Liver (tissue), 8 donors: ENCODE measurements at regions not wholly inside any gene's neighbourhood (a gene's known extent, or its start where the extent isn't known, plus 50 kb on each side); places are given as distances from the start of the nearest gene placed in this dataset.

Experiments used
- DNase-seq: peaks from one replicate; pipeline ENCODE4 v3.0.0-alpha.2; 2017; ENCODE audit warnings: low spot score
- H3K27ac ChIP-seq, 2 donors: one replicate each; pipeline ENCODE4 v1.7.0; 2013; ENCODE audit warnings: inconsistent platforms in 2 of 2, low read length in 2 of 2, control low read depth in 1 of 2, low read depth in 1 of 2, mild to moderate bottlenecking in 1 of 2
- H3K27me3 ChIP-seq, 4 donors: one replicate each; pipeline versions ENCODE4 v1.6.1 to v1.7.0; 2013; ENCODE audit warnings: low read length in 3 of 4, inconsistent platforms in 1 of 4, mild to moderate bottlenecking in 1 of 4, moderate library complexity in 1 of 4; ENCODE audit not compliant: control insufficient read depth in 4 of 4, insufficient read depth in 4 of 4
- H3K36me3 ChIP-seq, 4 donors: one replicate each; pipeline versions ENCODE4 v1.6.1 to v1.7.0; 2013; ENCODE audit warnings: low read length in 3 of 4, mild to moderate bottlenecking in 3 of 4, low read depth in 1 of 4, moderate library complexity in 1 of 4; ENCODE audit not compliant: control insufficient read depth in 4 of 4, insufficient read depth in 3 of 4
- H3K4me1 ChIP-seq, 4 donors: one replicate each; pipeline versions ENCODE4 v1.6.1 to v1.7.0; 2013; ENCODE audit warnings: low read length in 3 of 4, mild to moderate bottlenecking in 3 of 4, moderate library complexity in 1 of 4; ENCODE audit not compliant: control insufficient read depth in 4 of 4, insufficient read depth in 4 of 4
- H3K4me3 ChIP-seq, 3 donors: one replicate each; pipeline versions ENCODE4 v1.6.1 to v1.7.0; 2013; ENCODE audit warnings: low read length in 3 of 3, control low read depth in 1 of 3, low read depth in 1 of 3, mild to moderate bottlenecking in 1 of 3
- H3K9ac ChIP-seq, 2 donors: one replicate each; pipeline ENCODE4 v1.7.0; 2013; ENCODE audit warnings: low read length in 2 of 2, mild to moderate bottlenecking in 2 of 2, moderate library complexity in 2 of 2, control low read depth in 1 of 2, low read depth in 1 of 2
- H3K9me3 ChIP-seq, 4 donors: one replicate each; pipeline versions ENCODE4 v1.6.1 to v1.7.0; 2013; ENCODE audit warnings: low read length in 3 of 4; ENCODE audit not compliant: control insufficient read depth in 4 of 4
- EGR1 ChIP-seq, 2 donors: IDR thresholded peaks; 2 replicates each; pipeline ENCODE4 v1.6.1; 2016 to 2018; ENCODE audit warnings: antibody characterized with exemption in 2 of 2, low read depth in 2 of 2
- FOXA1 ChIP-seq: IDR thresholded peaks from 2 replicates; pipeline ENCODE4 v1.6.1; 2016; ENCODE audit warnings: antibody characterized with exemption
- FOXA2 ChIP-seq: IDR thresholded peaks from 2 replicates; pipeline ENCODE4 v1.6.1; 2016; ENCODE audit warnings: antibody characterized with exemption
- GABPA ChIP-seq, 2 donors: IDR thresholded peaks in 1 of 2; conservative IDR thresholded peaks in 1 of 2; 2 replicates each; pipeline ENCODE4 v1.6.1; 2016; ENCODE audit warnings: antibody characterized with exemption in 2 of 2, mild to moderate bottlenecking in 1 of 2, moderate library complexity in 1 of 2
- HNF4A ChIP-seq, 2 donors: conservative IDR thresholded peaks; 2 replicates each; pipeline ENCODE4 v1.6.1; 2016; ENCODE audit warnings: antibody characterized with exemption in 2 of 2, mild to moderate bottlenecking in 2 of 2
- JUND ChIP-seq, 2 donors: IDR thresholded peaks; 2 replicates each; pipeline ENCODE4 v1.6.1; 2016; ENCODE audit warnings: antibody characterized with exemption in 2 of 2
- NR2F2 ChIP-seq: IDR thresholded peaks from 2 replicates; pipeline ENCODE4 v1.6.1; 2016; ENCODE audit warnings: antibody characterized with exemption
- RAD21 ChIP-seq, 2 donors: IDR thresholded peaks; 2 replicates each; pipeline ENCODE4 v1.6.1; 2016; ENCODE audit warnings: antibody characterized with exemption in 2 of 2, mild to moderate bottlenecking in 2 of 2
- RXRA ChIP-seq, 2 donors: IDR thresholded peaks; 2 replicates each; pipeline ENCODE4 v1.6.1; 2017 to 2018; ENCODE audit warnings: antibody characterized with exemption in 2 of 2, mild to moderate bottlenecking in 1 of 2
- SP1 ChIP-seq: IDR thresholded peaks from 2 replicates; pipeline ENCODE4 v1.6.1; 2018; ENCODE audit warnings: antibody characterized with exemption, mild to moderate bottlenecking
- TAF1 ChIP-seq: conservative IDR thresholded peaks from 2 replicates; pipeline ENCODE4 v1.6.1; 2016; ENCODE audit warnings: antibody characterized with exemption, mild to moderate bottlenecking
- YY1 ChIP-seq: IDR thresholded peaks from 2 replicates; pipeline ENCODE4 v1.6.1; 2016; ENCODE audit warnings: antibody characterized with exemption, mild to moderate bottlenecking
- WGBS: extraction: QIAGEN DNeasy Blood & Tissue Kit; methylation state at CpG from one replicate; pipeline ENCODE4 v1.1.7; 2013; 5-methylcytosine and 5-hydroxymethylcytosine counted together
- TF ChIP-seq, protein P1 (sequence below): IDR thresholded peaks from 2 replicates; pipeline ENCODE4 v1.6.1; 2016; ENCODE audit warnings: antibody characterized with exemption, mild to moderate bottlenecking
- TF ChIP-seq, protein P2 (sequence below): IDR thresholded peaks from 2 replicates; pipeline ENCODE4 v1.6.1; 2016; ENCODE audit warnings: antibody characterized with exemption
- TF ChIP-seq, protein P3 (sequence below): fragments of 150-350 bp; IDR thresholded peaks from 2 replicates; pipeline ENCODE4 v1.5.1; 2017; ENCODE audit warnings: improper control_type of control experiment, low read depth, low read length; ENCODE audit not compliant: missing input control
- TF ChIP-seq, protein P4 (sequence below): IDR thresholded peaks from 2 replicates; pipeline ENCODE4 v1.6.1; 2016; ENCODE audit warnings: antibody characterized with exemption
- donor health status: healthy.
- donor health status: healthy.
- donor health status: healthy.
- donor health status: healthy.
- donor health status: healthy.

DNA sequence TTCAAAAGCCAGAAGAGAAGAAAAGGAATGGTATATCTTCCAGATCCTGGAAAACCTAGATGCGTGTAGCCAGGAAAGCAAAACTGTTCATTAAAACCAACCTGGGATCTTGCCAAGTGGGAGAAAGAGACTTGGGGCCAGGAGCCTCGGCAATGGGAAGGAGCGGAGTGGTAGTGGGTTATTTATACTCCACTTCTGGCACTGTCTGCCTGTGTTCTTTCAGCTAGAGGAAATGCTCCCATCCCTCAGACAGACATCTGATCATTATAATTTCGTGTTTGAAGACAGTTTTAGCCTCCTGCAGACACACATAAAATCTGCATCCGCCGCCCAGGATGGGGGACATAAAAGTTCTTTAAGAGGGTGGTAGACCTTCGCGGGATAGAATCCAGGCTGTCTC, 421.6 kb downstream of the RPS24 start:
- H3K4me1 ChIP-seq: peaks cover 2 to 20% (median 4%) of the 10 kb centered on the region in 4 donors
- no peak for DNase-seq
- 89% methylated on average over 8 of the region's 8 CpGs for WGBS

DNA sequence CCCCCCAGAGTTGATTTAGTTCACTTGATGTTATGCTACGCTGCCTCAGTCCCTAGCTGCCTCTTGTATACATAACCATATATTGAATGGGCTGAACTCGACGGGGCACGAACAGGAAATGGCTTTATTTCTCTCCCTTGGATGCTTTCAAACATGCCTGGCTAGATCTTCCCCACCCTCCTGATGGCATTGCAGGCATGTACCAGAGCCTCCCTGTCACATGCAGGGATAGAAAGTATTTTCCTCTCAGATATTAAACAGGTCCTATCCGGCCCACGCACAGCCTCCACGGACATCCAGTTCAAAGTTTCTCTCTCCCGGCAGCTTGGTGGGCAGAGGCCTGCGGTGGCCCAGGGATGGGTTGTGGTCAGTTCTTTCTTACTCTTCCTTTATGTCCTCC, 422.1 kb downstream of the RPS24 start:
- no peaks in the 10 kb centered on the region for H3K9me3 ChIP-seq
- H3K4me3 ChIP-seq: no peak overlapping the region
- no peak for DNase-seq
- H3K36me3 ChIP-seq: no peaks in the 10 kb centered on the region
- 93% methylated on average over 9 of the region's 9 CpGs for WGBS
- TF ChIP-seq, protein P1, sequence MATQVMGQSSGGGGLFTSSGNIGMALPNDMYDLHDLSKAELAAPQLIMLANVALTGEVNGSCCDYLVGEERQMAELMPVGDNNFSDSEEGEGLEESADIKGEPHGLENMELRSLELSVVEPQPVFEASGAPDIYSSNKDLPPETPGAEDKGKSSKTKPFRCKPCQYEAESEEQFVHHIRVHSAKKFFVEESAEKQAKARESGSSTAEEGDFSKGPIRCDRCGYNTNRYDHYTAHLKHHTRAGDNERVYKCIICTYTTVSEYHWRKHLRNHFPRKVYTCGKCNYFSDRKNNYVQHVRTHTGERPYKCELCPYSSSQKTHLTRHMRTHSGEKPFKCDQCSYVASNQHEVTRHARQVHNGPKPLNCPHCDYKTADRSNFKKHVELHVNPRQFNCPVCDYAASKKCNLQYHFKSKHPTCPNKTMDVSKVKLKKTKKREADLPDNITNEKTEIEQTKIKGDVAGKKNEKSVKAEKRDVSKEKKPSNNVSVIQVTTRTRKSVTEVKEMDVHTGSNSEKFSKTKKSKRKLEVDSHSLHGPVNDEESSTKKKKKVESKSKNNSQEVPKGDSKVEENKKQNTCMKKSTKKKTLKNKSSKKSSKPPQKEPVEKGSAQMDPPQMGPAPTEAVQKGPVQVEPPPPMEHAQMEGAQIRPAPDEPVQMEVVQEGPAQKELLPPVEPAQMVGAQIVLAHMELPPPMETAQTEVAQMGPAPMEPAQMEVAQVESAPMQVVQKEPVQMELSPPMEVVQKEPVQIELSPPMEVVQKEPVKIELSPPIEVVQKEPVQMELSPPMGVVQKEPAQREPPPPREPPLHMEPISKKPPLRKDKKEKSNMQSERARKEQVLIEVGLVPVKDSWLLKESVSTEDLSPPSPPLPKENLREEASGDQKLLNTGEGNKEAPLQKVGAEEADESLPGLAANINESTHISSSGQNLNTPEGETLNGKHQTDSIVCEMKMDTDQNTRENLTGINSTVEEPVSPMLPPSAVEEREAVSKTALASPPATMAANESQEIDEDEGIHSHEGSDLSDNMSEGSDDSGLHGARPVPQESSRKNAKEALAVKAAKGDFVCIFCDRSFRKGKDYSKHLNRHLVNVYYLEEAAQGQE: no peak
- no peak for TF ChIP-seq JUND (IDR thresholded peaks at IDR 0.05)
- no peak for TF ChIP-seq FOXA2
- TF ChIP-seq RXRA (IDR thresholded peaks at IDR 0.05): no peak
- no peaks in the 10 kb centered on the region for H3K27me3 ChIP-seq
- no peak overlapping the region for H3K9ac ChIP-seq
- no peak overlapping the region for H3K27ac ChIP-seq
- peaks cover 2 to 20% (median 4%) of the 10 kb centered on the region in 4 donors for H3K4me1 ChIP-seq

More for the DNA sequence above, 421.6 kb downstream of the RPS24 start:
- Histone ChIP-seq H3K4me3 (no peak overlapping the region), H3K9ac (no peak overlapping the region), H3K9me3 (no peaks in the 10 kb centered on the region), H3K27ac (no peak overlapping the region), H3K27me3 (no peaks in the 10 kb centered on the region), H3K36me3 (no peaks in the 10 kb centered on the region)
- TF ChIP-seq NR2F2: no peak
- TF ChIP-seq TAF1: no peak
- TF ChIP-seq RAD21 (IDR thresholded peaks at IDR 0.05): no peak
- TF ChIP-seq EGR1 (IDR thresholded peaks at IDR 0.05; ENCODE audit: low read depth in 2 of 2): no peak
- TF ChIP-seq, protein P2, sequence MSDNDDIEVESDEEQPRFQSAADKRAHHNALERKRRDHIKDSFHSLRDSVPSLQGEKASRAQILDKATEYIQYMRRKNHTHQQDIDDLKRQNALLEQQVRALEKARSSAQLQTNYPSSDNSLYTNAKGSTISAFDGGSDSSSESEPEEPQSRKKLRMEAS: no peak
- no peak for TF ChIP-seq HNF4A (conservative IDR thresholded peaks at IDR 0.05)

DNA sequence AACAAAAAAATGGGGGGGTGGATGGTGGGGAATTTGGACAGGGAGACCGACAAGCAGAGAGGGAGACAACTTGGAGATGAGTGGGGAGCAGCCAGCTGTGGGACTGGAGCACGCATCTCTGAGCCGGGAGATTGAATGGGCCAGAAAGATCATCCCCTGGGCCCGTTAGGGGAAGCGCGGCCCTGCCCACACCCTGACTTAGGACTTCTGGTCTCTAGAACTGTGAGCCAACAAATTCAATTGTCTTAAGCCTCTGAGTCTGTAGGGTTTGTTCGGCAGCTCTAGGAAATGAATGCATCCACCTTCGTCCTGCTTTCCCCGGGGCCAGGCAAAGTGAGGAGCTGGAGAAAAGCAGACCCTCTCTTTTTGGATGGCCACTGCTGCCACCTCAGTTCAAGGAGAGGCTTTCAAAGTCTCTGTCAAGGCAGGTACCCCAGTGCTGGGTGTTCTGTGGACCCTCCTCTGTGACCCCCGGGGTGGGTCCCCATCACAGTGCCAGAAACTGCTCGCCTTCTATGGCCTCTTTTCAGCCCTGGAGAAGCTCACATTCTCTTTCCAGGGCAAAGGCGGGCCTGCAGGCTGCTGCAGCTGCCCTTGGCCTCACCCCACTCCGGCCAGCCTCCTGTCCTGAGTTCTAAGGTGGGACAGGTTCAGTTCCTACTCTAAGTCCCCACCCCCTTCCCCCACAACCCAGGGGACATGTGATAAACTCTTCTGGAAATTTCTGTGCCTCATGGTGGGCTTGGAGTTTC, 423.2 kb downstream of the RPS24 start:
- Histone ChIP-seq H3K27me3 (no peaks in the 10 kb centered on the region), H3K9ac (no peak overlapping the region), H3K27ac (no peak overlapping the region), H3K4me1 (peaks cover 2 to 20% (median 4%) of the 10 kb centered on the region in 4 donors), H3K36me3 (no peaks in the 10 kb centered on the region), H3K9me3 (no peaks in the 10 kb centered on the region), H3K4me3 (no peak overlapping the region)
- 94% methylated on average over 13 of the region's 13 CpGs for WGBS
- no peak for DNase-seq
- TF ChIP-seq RXRA (IDR thresholded peaks at IDR 0.05) (no peak), FOXA2 (no peak), GABPA (IDR thresholded peaks at IDR 0.05 in 1 of 2, conservative IDR thresholded peaks at IDR 0.05 in 1 of 2) (no peak), SP1 (no peak), YY1 (no peak), FOXA1 (no peak), NR2F2 (no peak), JUND (IDR thresholded peaks at IDR 0.05) (no peak), TAF1 (no peak), EGR1 (IDR thresholded peaks at IDR 0.05; ENCODE audit: low read depth in 2 of 2) (no peak)
- TF ChIP-seq, protein P3, sequence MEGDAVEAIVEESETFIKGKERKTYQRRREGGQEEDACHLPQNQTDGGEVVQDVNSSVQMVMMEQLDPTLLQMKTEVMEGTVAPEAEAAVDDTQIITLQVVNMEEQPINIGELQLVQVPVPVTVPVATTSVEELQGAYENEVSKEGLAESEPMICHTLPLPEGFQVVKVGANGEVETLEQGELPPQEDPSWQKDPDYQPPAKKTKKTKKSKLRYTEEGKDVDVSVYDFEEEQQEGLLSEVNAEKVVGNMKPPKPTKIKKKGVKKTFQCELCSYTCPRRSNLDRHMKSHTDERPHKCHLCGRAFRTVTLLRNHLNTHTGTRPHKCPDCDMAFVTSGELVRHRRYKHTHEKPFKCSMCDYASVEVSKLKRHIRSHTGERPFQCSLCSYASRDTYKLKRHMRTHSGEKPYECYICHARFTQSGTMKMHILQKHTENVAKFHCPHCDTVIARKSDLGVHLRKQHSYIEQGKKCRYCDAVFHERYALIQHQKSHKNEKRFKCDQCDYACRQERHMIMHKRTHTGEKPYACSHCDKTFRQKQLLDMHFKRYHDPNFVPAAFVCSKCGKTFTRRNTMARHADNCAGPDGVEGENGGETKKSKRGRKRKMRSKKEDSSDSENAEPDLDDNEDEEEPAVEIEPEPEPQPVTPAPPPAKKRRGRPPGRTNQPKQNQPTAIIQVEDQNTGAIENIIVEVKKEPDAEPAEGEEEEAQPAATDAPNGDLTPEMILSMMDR: no peak
- TF ChIP-seq, protein P4, sequence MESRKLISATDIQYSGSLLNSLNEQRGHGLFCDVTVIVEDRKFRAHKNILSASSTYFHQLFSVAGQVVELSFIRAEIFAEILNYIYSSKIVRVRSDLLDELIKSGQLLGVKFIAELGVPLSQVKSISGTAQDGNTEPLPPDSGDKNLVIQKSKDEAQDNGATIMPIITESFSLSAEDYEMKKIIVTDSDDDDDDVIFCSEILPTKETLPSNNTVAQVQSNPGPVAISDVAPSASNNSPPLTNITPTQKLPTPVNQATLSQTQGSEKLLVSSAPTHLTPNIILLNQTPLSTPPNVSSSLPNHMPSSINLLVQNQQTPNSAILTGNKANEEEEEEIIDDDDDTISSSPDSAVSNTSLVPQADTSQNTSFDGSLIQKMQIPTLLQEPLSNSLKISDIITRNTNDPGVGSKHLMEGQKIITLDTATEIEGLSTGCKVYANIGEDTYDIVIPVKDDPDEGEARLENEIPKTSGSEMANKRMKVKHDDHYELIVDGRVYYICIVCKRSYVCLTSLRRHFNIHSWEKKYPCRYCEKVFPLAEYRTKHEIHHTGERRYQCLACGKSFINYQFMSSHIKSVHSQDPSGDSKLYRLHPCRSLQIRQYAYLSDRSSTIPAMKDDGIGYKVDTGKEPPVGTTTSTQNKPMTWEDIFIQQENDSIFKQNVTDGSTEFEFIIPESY: no peak
- TF ChIP-seq, protein P2: no peak
